ENCODE measurements at regions not wholly inside any gene's neighbourhood (a gene's known extent, or its start where the extent isn't known, plus 50 kb on each side); places are given as distances from the start of the nearest gene placed in this dataset.

GRCh38 chr9:80948066-80948465 is 741.3 kb downstream of the TLE1 start:
- H3K4me3 ChIP-seq (ENCODE audit: low read length) = no peak overlapping the region
- TF ChIP-seq CTCF (IDR thresholded peaks at IDR 0.05; ENCODE audit: insufficient read depth, low read depth, low read length, missing control alignments) = no peak
- no peak for DNase-seq (ENCODE audit: low read depth)

DNA sequence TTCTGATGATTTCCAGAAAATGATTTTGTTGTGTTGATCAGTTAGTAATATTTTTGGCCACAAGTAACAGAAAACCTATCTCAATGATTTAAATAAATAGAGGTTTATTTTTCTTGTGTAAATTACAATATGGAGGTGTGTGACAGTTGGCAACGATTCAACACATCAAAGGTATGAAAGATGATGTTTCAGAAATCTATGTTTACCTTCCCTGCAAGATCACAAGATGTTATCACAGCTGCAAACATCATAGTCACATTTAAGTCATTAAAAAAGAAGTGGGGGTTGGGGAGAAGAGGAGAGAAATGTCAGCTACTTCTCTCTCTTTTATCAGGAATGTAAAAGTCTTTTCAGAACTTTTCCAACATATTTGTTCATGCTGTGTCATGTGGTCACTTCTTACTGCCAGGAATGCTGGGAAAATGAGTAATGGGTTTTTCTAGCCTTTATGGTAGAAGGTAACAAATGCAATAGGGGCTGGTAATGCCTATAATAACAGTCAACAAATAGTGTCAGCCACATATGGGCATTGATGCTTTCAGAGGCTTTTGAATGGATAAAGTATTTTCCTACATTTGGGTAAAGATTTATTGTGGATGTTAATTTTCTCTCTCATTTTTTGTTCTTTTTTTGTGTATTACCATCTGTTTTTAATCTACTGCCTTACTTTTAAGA is 742.7 kb downstream of the TLE1 start:
- H3K4me3 ChIP-seq (ENCODE audit: low read length) = no peak overlapping the region
- no peak for TF ChIP-seq CTCF (IDR thresholded peaks at IDR 0.05; ENCODE audit: insufficient read depth, low read depth, low read length, missing control alignments)
- DNase-seq (ENCODE audit: low read depth) = no peak

GRCh38 chr9:80945436-80945835 is 743.9 kb downstream of the TLE1 start:
- no peak overlapping the region for H3K4me3 ChIP-seq (ENCODE audit: low read length)
- no peak for TF ChIP-seq CTCF (IDR thresholded peaks at IDR 0.05; ENCODE audit: insufficient read depth, low read depth, low read length, missing control alignments)
- DNase-seq (ENCODE audit: low read depth) = no peak

DNA sequence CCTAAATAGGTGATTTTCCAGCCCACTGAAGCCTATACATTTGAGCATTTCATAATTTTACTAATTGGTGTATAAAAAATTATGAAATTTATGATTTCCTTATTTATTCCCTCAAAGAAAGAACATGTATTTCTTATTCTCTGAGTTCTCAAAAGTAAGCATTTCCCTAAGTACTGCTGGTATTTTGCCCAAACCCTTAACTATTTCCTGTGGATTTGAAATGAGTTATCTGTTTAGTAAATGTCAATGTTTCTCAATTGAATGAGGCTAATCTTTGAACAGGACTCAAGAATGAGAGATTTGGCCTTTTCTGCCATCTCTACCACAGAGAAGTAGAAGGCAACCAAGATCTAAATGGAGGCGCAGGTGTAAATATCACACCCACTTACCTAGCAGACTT is 751.7 kb downstream of the TLE1 start:
- DNase-seq (ENCODE audit: low read depth) = no peak

GRCh38 chr9:80934095-80934494 is 755.3 kb downstream of the TLE1 start:
- no peak for TF ChIP-seq CTCF (IDR thresholded peaks at IDR 0.05; ENCODE audit: insufficient read depth, low read depth, low read length, missing control alignments)
- DNase-seq (ENCODE audit: low read depth) = no peak
- H3K4me3 ChIP-seq (ENCODE audit: low read length) = no peak overlapping the region

More for the DNA sequence above, 751.7 kb downstream of the TLE1 start:
- H3K4me3 ChIP-seq (ENCODE audit: low read length) = no peak overlapping the region
- no peak for TF ChIP-seq CTCF (IDR thresholded peaks at IDR 0.05; ENCODE audit: insufficient read depth, low read depth, low read length, missing control alignments)

GRCh38 chr9:80932947-80933780 is 756.2 kb downstream of the TLE1 start:
- DNase-seq (ENCODE audit: low read depth) = no peak
- H3K4me3 ChIP-seq (ENCODE audit: low read length) = no peak overlapping the region
- no peak for TF ChIP-seq CTCF (IDR thresholded peaks at IDR 0.05; ENCODE audit: insufficient read depth, low read depth, low read length, missing control alignments)
